NCI-H1105 treated with DMSO at 0.1 percent for 48 hours (cell line): ENCODE measurements at regions not wholly inside any gene's neighbourhood (a gene's known extent, or its start where the extent isn't known, plus 50 kb on each side); places are given as distances from the start of the nearest gene placed in this dataset.

Source experiments
- DNase-seq: peaks from one replicate; lab custom pipeline; 2025; lab: John Stamatoyannopoulos, UW

DNA sequence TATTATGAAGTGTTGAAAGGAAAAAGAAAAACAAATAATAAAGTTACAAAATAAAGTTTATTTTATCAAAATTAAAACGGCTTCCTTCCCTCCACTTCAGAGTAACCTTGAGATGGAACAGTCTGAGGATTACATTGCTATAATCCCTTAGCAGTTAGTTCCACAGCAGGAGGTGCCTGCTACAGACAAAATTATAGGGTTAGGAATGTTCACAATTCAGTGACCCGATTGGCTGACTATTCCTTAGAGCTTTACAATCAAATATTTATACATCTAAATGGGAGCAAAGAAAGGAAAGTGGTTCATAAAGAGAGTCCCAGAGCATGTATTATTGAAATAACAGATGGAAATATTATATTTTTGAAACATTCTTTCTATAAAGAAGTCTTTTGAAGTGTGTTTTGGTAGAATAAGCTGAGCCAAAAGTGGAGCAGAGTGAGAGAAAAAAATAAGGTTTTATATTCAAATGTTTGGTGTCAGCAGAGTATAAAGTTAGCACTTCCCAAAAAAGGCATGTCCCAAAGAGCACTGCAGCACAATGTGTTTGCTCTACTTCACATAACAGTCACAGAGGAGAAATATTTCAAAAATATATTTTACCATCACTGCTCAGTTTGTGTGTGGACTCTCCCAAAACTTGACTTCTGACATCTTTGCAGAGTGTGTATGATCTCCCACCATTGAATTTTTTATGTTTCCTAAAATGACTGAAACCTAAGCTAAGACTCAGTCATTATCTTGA lies 71.4 kb upstream of the GORAB start:
- DNase-seq, result no peak

- DNase-seq, result no peak
These were observed 70.6 kb upstream of the GORAB start for GRCh38 chr1:170461291-170461747.

DNA sequence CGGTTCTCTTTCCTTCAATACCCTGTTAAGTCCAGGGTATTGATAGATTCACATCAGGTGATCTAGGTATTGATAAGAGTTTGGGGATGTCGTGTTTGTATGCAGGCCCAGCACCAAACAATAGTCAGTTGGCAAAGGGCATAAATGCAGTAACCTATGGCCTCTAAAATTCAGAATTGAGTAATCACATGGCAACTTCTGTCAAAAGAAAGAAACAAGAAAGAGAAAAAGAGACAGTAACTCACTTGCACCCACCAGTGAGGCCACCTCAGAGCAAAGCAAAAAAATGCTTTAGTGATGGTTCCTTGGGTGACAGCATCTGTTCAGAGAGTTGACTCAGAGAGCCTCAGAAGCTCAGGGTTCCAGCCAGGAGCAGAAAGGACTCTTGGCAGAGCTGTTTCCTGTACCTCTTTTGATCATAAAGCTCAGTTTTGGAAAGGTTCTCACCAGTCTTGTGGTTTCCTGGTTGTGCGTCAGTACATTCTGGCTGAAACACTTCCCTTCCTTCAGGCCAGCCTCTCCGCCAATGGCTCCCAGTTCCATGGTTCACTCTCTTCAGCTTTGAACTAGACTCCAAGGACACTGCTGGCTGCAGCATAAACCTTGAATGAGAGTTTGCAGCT lies 70.1 kb upstream of the GORAB start:
- no peak for DNase-seq

- no peak for DNase-seq
These were observed 61.8 kb upstream of the GORAB start for GRCh38 chr1:170470121-170470520.

DNA sequence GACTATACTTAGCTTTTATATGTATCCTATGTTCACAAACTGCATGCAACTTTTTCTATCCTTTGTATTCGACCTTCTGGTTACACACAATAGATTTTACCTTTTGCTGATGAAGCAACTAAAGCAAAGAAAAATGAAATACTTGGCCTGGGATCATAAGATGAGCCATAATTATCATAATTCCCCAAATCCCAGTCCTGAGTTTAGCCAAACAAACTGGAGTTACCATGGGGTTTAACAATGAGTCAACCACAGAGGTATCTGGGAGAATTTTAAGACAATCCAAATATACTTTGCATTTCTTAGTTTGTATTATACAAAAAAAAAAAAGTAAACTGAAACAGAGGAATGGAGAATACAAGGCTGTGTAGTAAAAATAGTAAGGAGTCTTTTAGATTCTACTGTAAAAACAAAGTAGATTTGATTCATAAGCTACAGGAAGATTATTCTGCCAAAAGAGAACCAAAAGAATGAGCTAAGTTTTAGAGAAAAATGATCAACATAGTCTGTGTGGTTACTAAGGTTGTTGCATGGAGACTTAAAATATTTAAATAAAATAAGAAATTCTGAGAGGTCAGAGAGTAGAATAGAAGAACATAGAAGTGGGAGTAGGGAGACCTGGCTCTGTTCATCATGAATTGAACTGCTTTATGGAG lies 60.4 kb upstream of the GORAB start:
- no peak for DNase-seq

DNA sequence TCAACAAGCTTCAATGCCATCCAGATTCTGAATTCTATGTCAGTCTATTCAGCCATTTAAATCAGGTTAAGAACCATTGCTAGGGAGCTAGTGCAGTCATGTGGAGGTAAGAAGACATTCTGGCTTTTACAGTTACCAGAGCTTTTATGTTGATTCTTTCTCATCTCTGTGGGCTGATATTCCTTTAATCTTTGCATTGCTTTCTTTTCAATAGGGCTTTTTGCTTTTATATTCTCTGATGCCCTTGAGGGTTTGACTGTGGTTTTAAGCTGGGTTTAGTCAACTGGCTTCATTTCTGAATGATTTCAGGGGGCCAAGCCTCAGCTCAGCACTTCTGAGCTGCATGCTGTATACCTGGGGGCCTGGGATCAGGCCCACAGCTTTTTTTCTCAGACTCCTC lies 51.0 kb upstream of the GORAB start:
- DNase-seq, result no peak
